H1 (cell line): ENCODE measurements at regions not wholly inside any gene's neighbourhood (a gene's known extent, or its start where the extent isn't known, plus 50 kb on each side); places are given as distances from the start of the nearest gene placed in this dataset.

Experiments
- CBX8 ChIP-seq: fragments of 300-800, 300-1000 bp; sonication (generic); IDR thresholded peaks from 2 replicates; pipeline ENCODE4 v1.7.1; 2016; ENCODE audit warnings: low read depth, low read length, borderline replicate concordance
- KDM1A ChIP-seq: fragments of 200-600, 300-600 bp; sonication (generic); IDR thresholded peaks from 2 replicates; pipeline ENCODE4 v1.7.1; 2016; ENCODE audit warnings: mild to moderate bottlenecking, low read length, borderline replicate concordance
- POU5F1 ChIP-seq: IDR thresholded peaks from 2 replicates; pipeline ENCODE4 v1.6.1; 2011; ENCODE audit warnings: low read depth, mild to moderate bottlenecking, low read length, moderate library complexity
- TBP ChIP-seq: IDR thresholded peaks from 2 replicates; pipeline ENCODE4 v1.6.1; 2011; ENCODE audit warnings: low read depth, low read length, improper control_type of control experiment

- no peak for TF ChIP-seq KDM1A
- no peak for TF ChIP-seq TBP
- no peak for TF ChIP-seq CBX8
- no peak for TF ChIP-seq POU5F1
- TF ChIP-seq, all 59 proteins: peak for 0
Measured at GRCh38 chr9:24296124-24296523, 249.6 kb downstream of the IZUMO3 start (continued).
